Psoas muscle (tissue), 7 donors: ENCODE measurements at regions not wholly inside any gene's neighbourhood (a gene's known extent, or its start where the extent isn't known, plus 50 kb on each side); places are given as distances from the start of the nearest gene placed in this dataset.
A peak's percentile ranks its signal among the peaks of the same experiment; 100 is the strongest.

Experiments
- ATAC-seq, 4 donors: fragments of 200-7000 bp; cut with Tn5 transposase; one replicate each; pipeline ENCODE4 v1.9.1; 2020; ENCODE audit warnings: moderate library complexity in 3 of 4, mild to moderate bottlenecking in 2 of 4
- DNase-seq, 2 donors: peaks; one replicate each; pipeline ENCODE4 v3.0.0-alpha.2; 2020
- H3K27ac ChIP-seq: fragments of 200-600 bp; one replicate; pipeline ENCODE4 v1.8.0; 2022
- H3K27me3 ChIP-seq, 3 donors: fragments of 200-600 bp in 1 of 3; one replicate each; pipeline versions ENCODE4 v1.6.1 to v1.8.0; 2013 to 2022; ENCODE audit warnings: low read length in 2 of 3, mild to moderate bottlenecking in 2 of 3, moderate library complexity in 1 of 3; ENCODE audit not compliant: insufficient read depth in 3 of 3
- H3K36me3 ChIP-seq, 2 donors: fragments of 200-600 bp in 1 of 2; one replicate each; pipeline versions ENCODE4 v1.6.1 to v1.8.0; 2013 to 2022; ENCODE audit warnings: low read depth in 1 of 2, mild to moderate bottlenecking in 1 of 2, moderate library complexity in 1 of 2; ENCODE audit not compliant: insufficient read depth in 1 of 2
- H3K4me1 ChIP-seq: fragments of 200-600 bp; one replicate; pipeline ENCODE4 v1.8.0; 2022
- H3K4me3 ChIP-seq: fragments of 200-600 bp; one replicate; pipeline ENCODE4 v1.8.0; 2022; ENCODE audit warnings: mild to moderate bottlenecking
- H3K9me3 ChIP-seq: fragments of 200-600 bp; one replicate; pipeline ENCODE4 v1.8.0; 2022
- WGBS, 3 donors: extraction: QIAGEN DNeasy Blood & Tissue Kit; methylation state at CpG; one replicate each; pipeline versions ENCODE4 v1.1.6 to v1.1.7; 2013; 5-methylcytosine and 5-hydroxymethylcytosine counted together
- intact Hi-C, 2 donors: fragments of 100-400 bp; cut with DNase I; formaldehyde crosslinking; loops; one replicate each; pipeline versions ENCODE4 v1.11.0 to v1.14.2; 2022
- TF ChIP-seq, protein P1 (sequence below): fragments of 200-600 bp; IDR thresholded peaks from one replicate; pipeline ENCODE4 v1.8.0; 2022; ENCODE audit warnings: antibody characterized with exemption
- donor health status: healthy with polysubstance abuse.
- donor health status: DM: no; HTN: no; CAD: no; lungs with moderate emphysema.
- donor health status: Bipolar disorder and iron deficiency.
- donor health status: healthy.
- donor health status: DM: yes; HTN: yes; CAD: no.
- donor health status: DM: no; HTN: no; CAD: no.
- donor health status: DM: yes; HTN: yes; CAD: no.

DNA sequence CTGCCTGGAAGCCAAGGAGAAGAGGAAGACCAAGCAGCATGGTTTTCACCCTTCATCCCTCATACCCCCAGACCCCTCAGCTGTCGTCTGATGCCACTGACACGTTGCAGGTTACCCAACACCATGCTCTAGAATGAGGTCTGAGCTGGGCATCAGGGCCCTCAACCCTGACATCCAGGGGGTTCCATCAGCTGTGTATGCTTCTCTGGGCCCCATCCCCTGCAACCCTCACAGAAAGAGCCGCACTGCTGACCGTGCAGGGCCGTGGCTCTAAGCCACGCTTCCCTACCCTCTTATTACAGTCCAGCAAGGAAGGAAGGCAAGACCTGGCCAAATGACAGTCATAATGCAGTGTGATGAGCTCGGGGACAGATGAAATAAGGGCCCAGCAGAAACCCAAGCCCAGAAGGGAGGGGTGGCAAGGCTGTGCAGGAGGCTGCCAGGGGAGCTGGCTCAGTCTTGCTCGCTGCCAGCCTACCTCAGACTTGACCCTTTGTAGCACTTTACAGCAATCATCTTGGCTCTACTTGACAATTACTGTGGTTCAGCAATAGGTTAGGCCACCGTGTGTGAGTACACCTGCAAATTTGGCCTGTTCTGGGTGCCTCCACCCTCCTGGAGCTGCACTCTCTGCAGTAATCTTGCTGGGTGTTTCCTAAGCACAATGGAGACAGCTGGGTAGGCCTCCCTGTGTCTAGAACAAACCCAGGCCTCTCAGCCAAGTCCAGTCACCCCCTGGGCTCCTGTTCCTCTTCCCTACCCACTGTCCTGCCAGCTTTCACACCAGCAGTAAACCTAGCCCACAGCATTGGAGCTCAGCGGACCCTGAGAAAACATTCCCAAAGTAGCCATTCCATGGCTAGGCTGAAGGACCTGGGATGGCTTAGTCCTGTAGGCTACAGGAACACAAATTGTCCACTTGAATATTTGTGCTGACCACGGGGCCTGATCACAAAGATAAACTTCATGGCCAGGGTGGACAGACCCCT lies 115.3 kb upstream of the NEO1 start:
- intact Hi-C loops: no loop called here
- ATAC-seq: peak in 2 of 4 donors; percentile 58 to 77

DNA sequence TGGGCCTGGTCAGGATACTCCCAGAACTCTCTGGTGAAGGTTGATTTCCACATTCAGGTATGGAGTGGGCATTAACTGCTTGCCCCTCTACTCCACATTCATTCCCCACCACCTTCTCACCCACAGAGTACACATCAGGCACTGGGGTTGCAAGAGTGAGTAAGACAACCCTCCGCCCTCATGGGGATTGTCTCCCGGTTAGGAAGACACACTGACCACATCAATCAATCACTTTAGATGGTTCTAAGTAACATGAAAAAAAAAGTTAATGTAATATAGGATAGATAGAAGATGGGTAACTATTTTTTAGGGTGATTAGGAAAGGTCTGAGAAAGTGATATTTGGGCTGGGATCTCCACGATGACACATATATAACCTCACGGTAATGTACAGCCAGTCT lies 116.0 kb upstream of the NEO1 start:
- Histone ChIP-seq H3K27me3 (no peaks in the 10 kb centered on the region), H3K36me3 (no peaks in the 10 kb centered on the region), H3K4me1 (no peaks in the 10 kb centered on the region), H3K27ac (no peak overlapping the region), H3K4me3 (no peak overlapping the region), H3K9me3 (no peaks in the 10 kb centered on the region)
- intact Hi-C loops: no loop called here
- DNase-seq (no peak), ATAC-seq (no peak)
- TF ChIP-seq, protein P1, sequence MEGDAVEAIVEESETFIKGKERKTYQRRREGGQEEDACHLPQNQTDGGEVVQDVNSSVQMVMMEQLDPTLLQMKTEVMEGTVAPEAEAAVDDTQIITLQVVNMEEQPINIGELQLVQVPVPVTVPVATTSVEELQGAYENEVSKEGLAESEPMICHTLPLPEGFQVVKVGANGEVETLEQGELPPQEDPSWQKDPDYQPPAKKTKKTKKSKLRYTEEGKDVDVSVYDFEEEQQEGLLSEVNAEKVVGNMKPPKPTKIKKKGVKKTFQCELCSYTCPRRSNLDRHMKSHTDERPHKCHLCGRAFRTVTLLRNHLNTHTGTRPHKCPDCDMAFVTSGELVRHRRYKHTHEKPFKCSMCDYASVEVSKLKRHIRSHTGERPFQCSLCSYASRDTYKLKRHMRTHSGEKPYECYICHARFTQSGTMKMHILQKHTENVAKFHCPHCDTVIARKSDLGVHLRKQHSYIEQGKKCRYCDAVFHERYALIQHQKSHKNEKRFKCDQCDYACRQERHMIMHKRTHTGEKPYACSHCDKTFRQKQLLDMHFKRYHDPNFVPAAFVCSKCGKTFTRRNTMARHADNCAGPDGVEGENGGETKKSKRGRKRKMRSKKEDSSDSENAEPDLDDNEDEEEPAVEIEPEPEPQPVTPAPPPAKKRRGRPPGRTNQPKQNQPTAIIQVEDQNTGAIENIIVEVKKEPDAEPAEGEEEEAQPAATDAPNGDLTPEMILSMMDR: no peak
- 92 to 96% (median 93%) methylated on average over 4 of the region's 4 CpGs for WGBS, 3 donors

More for the DNA sequence above, 115.3 kb upstream of the NEO1 start:
- WGBS, 3 donors: 62 to 73% (median 71%) methylated on average over 11 of the region's 11 CpGs
- H3K9me3 ChIP-seq: no peaks in the 10 kb centered on the region
- no peaks in the 10 kb centered on the region for H3K36me3 ChIP-seq
- no peak overlapping the region for H3K27ac ChIP-seq
- no peaks in the 10 kb centered on the region for H3K4me1 ChIP-seq
- H3K4me3 ChIP-seq: no peak overlapping the region
- no peak for DNase-seq
- TF ChIP-seq, protein P1: no peak
- no peaks in the 10 kb centered on the region for H3K27me3 ChIP-seq

DNA sequence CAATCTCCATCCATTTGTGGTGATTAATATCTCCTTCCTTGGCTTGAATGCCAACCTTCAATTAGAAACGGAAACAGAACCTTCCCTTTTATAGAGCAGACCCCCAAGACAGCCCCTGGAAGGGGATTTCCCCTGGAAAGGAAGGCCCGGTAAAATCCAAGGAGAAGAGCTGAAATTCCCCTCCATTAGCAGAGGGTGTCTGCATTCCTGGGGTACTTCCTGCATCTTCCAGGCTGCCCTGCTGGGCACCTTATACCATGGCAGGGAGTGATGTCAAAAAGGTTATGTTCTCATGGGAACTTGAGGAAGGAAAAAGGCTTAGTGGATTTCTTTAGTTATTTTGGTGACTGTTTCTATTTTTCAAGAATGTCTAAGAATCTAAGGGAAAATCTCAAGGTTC lies 116.7 kb upstream of the NEO1 start:
- Histone ChIP-seq H3K9me3 (no peaks in the 10 kb centered on the region), H3K27me3 (no peaks in the 10 kb centered on the region), H3K4me1 (no peaks in the 10 kb centered on the region), H3K27ac (no peak overlapping the region), H3K36me3 (no peaks in the 10 kb centered on the region), H3K4me3 (no peak overlapping the region)
- intact Hi-C loops: no loop called here
- TF ChIP-seq, protein P1: no peak
- no peak for DNase-seq
- 33 to 67% (median 59%) methylated on average over 2 of the region's 2 CpGs for WGBS, 3 donors
- ATAC-seq: no peak

DNA sequence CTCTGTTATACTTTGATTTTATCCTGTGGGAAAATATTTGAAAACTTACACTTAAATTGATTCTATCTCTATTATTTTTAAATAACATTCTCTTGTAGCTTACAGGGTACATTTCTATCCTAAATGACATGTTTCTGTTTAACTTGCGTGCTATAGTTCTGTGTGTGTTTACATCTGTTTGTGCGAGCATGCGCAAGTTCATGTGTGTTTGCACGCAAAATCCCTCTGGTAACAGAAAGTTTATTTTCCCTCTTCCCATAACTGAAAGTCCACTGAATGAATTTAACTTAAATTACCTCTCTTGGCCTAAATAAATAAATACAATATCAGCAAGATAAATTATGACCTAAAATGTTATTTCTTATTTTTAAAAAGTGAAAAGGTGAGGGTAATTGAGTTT lies 117.3 kb upstream of the NEO1 start:
- H3K4me3 ChIP-seq: no peak overlapping the region
- no peaks in the 10 kb centered on the region for H3K36me3 ChIP-seq
- 95 to 99% (median 96%) methylated on average over 4 of the region's 4 CpGs for WGBS, 3 donors
- H3K27me3 ChIP-seq: no peaks in the 10 kb centered on the region
- ATAC-seq (no peak), DNase-seq (no peak)
- H3K27ac ChIP-seq: no peak overlapping the region
- H3K9me3 ChIP-seq: no peaks in the 10 kb centered on the region
- H3K4me1 ChIP-seq: no peaks in the 10 kb centered on the region
- TF ChIP-seq, protein P1: no peak
- intact Hi-C loops: no loop called here
